Progenitor cell of endocrine pancreas (in vitro differentiated cells): ENCODE measurements at regions not wholly inside any gene's neighbourhood (a gene's known extent, or its start where the extent isn't known, plus 50 kb on each side); places are given as distances from the start of the nearest gene placed in this dataset.

Source experiments
- DNase-seq: peaks from one replicate; pipeline ENCODE4 v3.0.0; 2021; ENCODE audit warnings: low spot score; ENCODE audit not compliant: unreplicated experiment
- H3K27ac Mint-ChIP-seq: 2 replicates; pipeline ENCODE4 v1.8.0; 2021; ENCODE audit warnings: mild to moderate bottlenecking, moderate library complexity, mixed read lengths
- H3K27me3 Mint-ChIP-seq: 2 replicates; pipeline ENCODE4 v1.8.0; 2021; ENCODE audit warnings: mixed read lengths
- H3K36me3 Mint-ChIP-seq: 2 replicates; pipeline ENCODE4 v1.8.0; 2022; ENCODE audit warnings: mixed read lengths; ENCODE audit not compliant: insufficient read depth
- H3K4me1 Mint-ChIP-seq: 2 replicates; pipeline ENCODE4 v1.8.0; 2021; ENCODE audit warnings: low read depth, mixed read lengths
- H3K4me3 Mint-ChIP-seq: 2 replicates; pipeline ENCODE4 v1.8.0; 2021; ENCODE audit warnings: low read depth, mild to moderate bottlenecking, moderate library complexity, mixed read lengths
- H3K9me3 Mint-ChIP-seq: 2 replicates; pipeline ENCODE4 v1.8.0; 2021; ENCODE audit warnings: low read depth, mixed read lengths
- TF ChIP-seq, protein P1 (sequence below): fragments of 200-600 bp; sonication (generic); IDR thresholded peaks from one replicate; pipeline ENCODE4 v1.5.0; 2021; ENCODE audit warnings: antibody characterized with exemption, mild to moderate bottlenecking; ENCODE audit not compliant: unreplicated experiment

DNA sequence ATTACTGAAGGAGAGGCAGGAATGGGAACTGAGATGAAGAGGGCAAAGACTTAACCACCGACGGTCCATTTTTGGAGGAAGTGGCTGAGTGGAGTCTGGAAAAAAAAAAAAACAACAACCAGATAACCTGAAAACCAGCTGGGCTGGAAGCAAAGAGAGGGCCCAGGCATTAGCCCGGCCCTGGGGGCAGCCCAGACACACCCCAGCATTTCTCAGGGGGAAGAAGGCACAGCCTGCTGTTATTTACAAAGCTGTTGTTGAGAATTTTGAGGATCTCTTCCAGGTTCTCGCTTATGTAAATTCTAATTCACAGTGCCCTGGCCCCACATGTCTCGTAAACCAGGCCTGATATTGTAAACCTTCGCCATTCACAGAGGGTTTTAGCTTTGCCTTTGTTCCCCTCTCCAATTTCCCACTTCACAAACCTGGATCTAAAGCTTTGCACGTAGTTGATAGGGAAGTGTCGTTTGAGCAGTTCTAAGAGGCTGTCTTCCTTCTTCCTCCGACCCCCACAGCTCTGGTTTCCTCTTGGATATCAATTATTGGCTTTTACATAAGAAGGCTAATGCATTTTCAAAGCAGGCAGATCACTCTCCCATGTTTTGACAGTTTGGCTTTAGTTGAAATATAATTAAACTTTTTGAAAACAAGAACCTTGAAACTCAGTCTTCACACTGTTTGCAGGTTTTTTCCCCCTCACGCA is 161.8 kb upstream of the IRF2BP2 start:
- Mint-ChIP-seq H3K36me3 (no peaks in the 10 kb centered on the region), H3K9me3 (no peaks in the 10 kb centered on the region), H3K27me3 (no peaks in the 10 kb centered on the region), H3K27ac (peak overlapping the region; percentile 84), H3K4me3 (no peak overlapping the region), H3K4me1 (peaks cover 27% of the 10 kb centered on the region)
- TF ChIP-seq, protein P1, sequence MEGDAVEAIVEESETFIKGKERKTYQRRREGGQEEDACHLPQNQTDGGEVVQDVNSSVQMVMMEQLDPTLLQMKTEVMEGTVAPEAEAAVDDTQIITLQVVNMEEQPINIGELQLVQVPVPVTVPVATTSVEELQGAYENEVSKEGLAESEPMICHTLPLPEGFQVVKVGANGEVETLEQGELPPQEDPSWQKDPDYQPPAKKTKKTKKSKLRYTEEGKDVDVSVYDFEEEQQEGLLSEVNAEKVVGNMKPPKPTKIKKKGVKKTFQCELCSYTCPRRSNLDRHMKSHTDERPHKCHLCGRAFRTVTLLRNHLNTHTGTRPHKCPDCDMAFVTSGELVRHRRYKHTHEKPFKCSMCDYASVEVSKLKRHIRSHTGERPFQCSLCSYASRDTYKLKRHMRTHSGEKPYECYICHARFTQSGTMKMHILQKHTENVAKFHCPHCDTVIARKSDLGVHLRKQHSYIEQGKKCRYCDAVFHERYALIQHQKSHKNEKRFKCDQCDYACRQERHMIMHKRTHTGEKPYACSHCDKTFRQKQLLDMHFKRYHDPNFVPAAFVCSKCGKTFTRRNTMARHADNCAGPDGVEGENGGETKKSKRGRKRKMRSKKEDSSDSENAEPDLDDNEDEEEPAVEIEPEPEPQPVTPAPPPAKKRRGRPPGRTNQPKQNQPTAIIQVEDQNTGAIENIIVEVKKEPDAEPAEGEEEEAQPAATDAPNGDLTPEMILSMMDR: no peak
- DNase-seq: no peak

DNA sequence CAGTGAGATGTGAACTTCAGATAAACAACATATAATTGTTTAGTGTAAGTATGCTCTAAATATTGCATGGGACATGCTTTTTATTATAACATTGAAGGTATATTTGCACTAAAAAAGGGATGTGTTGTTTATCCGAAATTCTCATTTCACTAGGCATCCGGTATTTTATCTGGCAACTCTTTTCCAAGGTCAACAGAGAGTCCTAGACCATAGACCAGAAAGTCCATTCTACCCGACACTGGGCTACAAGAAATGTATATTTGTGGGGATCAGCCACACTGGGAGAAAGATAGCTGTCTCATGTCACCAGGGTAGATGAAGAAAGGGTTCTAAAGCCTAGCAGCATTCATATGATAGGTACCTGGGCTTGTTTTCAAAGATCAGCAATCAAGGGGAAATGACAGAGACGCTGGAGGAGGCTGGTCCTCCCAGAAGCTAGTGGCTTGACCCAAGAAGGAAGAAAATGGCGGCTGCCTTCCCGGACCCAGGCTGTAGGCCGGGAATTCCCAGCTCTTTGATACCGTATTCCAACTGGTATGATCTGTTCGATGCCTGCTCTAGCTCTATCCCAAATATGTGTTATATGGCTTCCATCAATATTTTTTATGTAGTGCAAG is 161.1 kb upstream of the IRF2BP2 start:
- TF ChIP-seq, protein P1: no peak
- Mint-ChIP-seq H3K4me1 (peaks cover 27% of the 10 kb centered on the region), H3K27ac (peak overlapping the region; percentile 84), H3K27me3 (no peaks in the 10 kb centered on the region), H3K4me3 (no peak overlapping the region), H3K9me3 (no peaks in the 10 kb centered on the region), H3K36me3 (no peaks in the 10 kb centered on the region)
- DNase-seq: no peak

DNA sequence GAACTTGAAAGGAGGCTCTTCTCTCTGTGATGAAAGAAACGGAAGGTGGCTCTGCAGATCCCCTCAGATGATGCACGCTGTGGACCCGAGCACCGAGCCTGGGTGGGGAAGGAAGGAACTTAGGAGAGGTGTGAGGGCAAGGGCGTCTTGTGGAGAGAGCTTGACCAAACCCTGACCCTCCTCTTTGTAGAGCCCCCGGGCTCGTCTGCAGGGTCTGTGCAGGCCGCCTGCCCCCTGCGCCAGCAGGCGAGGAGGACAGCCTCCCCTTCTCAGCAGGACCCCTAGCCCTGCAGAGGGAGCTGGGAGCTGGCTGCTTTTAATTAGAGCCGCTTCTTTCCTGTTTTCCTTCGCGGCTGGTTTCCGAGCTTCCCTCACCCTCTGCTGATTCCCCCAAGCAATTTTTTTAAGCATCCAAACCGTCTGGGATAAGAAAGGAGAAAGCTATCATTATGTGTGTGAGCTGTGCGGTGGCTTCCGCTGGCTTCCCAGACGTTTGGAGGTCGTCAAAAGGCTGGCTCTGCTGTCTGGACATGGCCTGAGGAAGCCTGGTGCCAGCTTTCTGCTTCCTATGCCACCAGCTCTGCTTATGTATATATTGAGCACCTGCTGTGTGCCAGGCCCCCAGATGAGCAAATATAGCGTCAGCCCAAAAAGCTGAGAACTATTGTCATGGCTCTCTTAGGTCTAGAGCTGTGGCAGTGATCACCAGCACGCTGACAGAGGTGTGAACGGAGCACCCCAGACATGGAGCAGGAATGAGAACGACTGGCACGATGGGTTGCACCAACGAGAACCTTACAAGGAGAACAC is 160.2 kb upstream of the IRF2BP2 start:
- H3K36me3 Mint-ChIP-seq: no peaks in the 10 kb centered on the region
- H3K4me1 Mint-ChIP-seq: peaks cover 27% of the 10 kb centered on the region
- no peaks in the 10 kb centered on the region for H3K27me3 Mint-ChIP-seq
- TF ChIP-seq, protein P1: no peak
- H3K27ac Mint-ChIP-seq: peak overlapping the region; percentile 22
- no peak overlapping the region for H3K4me3 Mint-ChIP-seq
- no peak for DNase-seq
- H3K9me3 Mint-ChIP-seq: no peaks in the 10 kb centered on the region

DNA sequence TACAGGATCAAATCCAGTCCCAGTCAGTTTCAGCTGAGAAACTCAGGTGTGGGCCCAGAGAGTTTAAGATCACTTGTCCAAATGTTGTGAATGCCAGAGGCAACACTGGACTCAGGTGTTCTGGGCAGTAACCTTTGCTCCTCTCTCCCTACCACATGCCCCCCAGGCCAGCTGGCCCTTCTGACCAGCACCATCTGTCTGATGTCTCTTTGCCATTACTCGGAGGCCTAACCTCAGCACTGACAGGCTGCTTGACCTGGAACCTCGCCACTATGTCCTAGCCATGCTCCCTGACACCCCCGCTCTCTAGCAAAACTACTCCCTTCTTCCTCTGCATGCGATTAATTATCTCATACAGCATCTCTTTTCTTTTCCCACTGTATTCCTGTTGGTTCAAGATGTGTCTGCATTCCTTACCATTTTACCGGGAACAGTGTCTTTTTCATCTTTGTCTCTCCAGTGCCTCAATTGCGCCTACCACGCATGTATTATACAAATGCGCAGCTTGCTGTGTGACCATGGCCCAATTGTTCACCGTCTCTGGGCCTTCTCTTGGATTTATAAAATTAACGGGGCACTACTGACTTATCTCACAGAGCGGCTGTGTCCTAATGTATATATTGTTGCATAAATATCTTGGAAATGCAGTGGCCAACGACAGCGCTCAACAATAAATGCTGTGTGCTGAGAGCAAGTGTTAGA is 159.5 kb upstream of the IRF2BP2 start:
- H3K4me3 Mint-ChIP-seq: no peak overlapping the region
- no peaks in the 10 kb centered on the region for H3K36me3 Mint-ChIP-seq
- TF ChIP-seq, protein P1: no peak
- DNase-seq: no peak
- no peak overlapping the region for H3K27ac Mint-ChIP-seq
- H3K27me3 Mint-ChIP-seq: no peaks in the 10 kb centered on the region
- no peaks in the 10 kb centered on the region for H3K9me3 Mint-ChIP-seq
- H3K4me1 Mint-ChIP-seq: peaks cover 27% of the 10 kb centered on the region
